Gastroesophageal sphincter (tissue), 3 donors: ENCODE measurements at regions not wholly inside any gene's neighbourhood (a gene's known extent, or its start where the extent isn't known, plus 50 kb on each side); places are given as distances from the start of the nearest gene placed in this dataset.

ENCODE experiments used
- EP300 ChIP-seq: sonication (generic); formaldehyde crosslinking; IDR thresholded peaks from one replicate; pipeline ENCODE4 v1.6.1; 2017; ENCODE audit warnings: antibody characterized with exemption, mild to moderate bottlenecking
- POLR2A ChIP-seq, 2 donors: fragments of 450-650 bp; IDR thresholded peaks; one replicate each; pipeline ENCODE4 v1.6.1; 2017; ENCODE audit warnings: antibody characterized with exemption in 2 of 2, mild to moderate bottlenecking in 2 of 2, moderate library complexity in 1 of 2
- TF ChIP-seq, protein P1 (sequence below), 4 experiments: fragments of 200-600 bp in 2 of 4; fragments of 450-650 bp in 2 of 4; sonication (generic) in 1 of 4; IDR thresholded peaks; one replicate each; pipeline ENCODE4 v1.5.1; 2017 to 2019; ENCODE audit warnings: antibody characterized with exemption in 4 of 4, mild to moderate bottlenecking in 2 of 4, moderate library complexity in 2 of 4

DNA sequence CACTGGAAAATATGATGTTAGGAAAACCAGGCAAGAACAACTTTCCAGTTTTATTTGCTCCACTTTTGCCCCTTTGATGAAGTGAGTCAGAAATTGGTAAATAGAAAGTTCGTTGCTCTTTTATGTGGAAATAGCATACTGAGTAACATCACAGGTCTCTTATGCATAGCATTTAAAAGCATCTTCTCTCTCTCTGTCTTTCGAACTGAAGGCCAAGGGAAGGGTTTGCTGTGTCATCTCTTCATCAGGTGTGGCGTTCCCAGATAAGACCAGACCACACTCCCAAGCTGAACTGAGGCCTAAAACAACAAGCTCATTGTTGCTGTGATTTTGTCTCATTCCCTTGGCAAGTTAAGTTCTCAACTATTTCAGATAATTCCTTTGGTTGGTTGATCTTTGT, 131.8 kb upstream of the GRB10 start:
- no peak for TF ChIP-seq POLR2A (IDR thresholded peaks at IDR 0.05)
- TF ChIP-seq EP300: no peak
- TF ChIP-seq, protein P1, sequence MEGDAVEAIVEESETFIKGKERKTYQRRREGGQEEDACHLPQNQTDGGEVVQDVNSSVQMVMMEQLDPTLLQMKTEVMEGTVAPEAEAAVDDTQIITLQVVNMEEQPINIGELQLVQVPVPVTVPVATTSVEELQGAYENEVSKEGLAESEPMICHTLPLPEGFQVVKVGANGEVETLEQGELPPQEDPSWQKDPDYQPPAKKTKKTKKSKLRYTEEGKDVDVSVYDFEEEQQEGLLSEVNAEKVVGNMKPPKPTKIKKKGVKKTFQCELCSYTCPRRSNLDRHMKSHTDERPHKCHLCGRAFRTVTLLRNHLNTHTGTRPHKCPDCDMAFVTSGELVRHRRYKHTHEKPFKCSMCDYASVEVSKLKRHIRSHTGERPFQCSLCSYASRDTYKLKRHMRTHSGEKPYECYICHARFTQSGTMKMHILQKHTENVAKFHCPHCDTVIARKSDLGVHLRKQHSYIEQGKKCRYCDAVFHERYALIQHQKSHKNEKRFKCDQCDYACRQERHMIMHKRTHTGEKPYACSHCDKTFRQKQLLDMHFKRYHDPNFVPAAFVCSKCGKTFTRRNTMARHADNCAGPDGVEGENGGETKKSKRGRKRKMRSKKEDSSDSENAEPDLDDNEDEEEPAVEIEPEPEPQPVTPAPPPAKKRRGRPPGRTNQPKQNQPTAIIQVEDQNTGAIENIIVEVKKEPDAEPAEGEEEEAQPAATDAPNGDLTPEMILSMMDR (IDR thresholded peaks at IDR 0.05): no peak
